ENCODE measurements at regions not wholly inside any gene's neighbourhood (a gene's known extent, or its start where the extent isn't known, plus 50 kb on each side); places are given as distances from the start of the nearest gene placed in this dataset.

DNA sequence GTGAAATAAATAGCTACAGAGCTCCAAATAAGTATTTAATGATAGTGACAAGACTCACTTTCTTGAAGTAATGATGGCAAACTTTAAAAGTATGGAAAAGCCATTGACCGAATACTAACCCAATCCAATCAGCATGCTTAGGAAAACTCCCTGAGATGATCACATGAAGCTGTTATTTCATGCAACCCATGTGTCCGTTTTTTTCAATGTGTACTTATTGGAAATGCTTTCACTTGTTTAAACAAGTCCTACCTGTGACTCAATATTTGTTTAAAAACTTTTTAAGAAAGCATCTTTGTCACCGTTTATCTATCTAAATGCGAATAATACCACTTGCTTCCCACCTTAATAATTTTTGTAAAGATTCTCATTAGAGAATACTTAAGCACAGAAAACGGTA lies 185.8 kb downstream of the NRIP1 start:
- no peak for DNase-seq (ENCODE audit: low read depth)
- no peak for TF ChIP-seq CTCF (conservative IDR thresholded peaks at IDR 0.05; ENCODE audit: low read depth, low read length)
- H3K4me3 ChIP-seq (ENCODE audit: low read length): no peak overlapping the region

DNA sequence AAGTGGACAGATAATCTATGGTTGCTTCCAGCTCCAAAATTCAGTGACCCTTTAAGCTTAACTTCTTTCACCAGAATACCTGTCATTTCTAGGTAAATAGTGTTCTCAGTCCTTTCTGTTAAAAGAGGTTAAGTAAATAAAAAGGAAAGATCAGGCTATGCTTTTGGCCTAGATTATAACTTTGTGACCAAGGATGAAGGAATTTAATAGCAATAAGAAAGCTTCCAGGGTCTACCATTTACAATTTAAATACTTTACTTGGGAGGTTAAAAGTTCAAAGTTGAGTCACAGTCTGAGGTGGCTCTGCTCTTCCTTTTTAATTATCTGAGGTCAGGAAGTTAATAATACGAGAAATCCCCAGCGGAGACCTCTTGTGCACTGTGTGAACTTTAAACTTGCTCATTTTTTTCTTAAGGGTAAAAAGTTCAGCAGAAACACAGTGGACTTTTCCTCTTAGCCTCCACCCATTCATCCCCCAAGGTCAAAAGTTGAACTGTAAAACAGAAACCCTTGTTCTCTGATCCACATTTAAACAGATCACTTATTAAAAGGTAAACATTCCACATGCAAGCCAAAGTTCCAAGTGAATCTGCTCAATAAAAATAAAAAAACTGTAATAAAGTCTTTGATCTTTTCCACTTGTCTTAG lies 187.1 kb downstream of the NRIP1 start:
- no peak overlapping the region for H3K4me3 ChIP-seq (ENCODE audit: low read length)
- TF ChIP-seq CTCF (conservative IDR thresholded peaks at IDR 0.05; ENCODE audit: low read depth, low read length): no peak
- DNase-seq (ENCODE audit: low read depth): no peak

DNA sequence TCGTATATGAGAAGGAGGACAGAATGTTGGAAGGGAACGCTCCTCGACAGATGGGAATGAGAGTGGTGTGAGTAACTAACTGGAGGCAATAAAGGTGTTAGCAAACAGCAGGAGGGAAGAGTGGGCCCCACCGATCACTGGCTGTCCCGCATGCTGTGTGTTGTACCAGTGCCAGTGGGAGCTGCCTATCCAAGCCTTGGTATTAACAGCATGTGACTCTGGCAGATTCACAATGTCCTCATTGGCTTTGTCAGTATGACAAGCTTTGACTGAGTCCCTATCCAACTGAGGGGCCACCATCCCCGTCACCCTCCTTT lies 188.3 kb downstream of the NRIP1 start:
- no peak for TF ChIP-seq CTCF (conservative IDR thresholded peaks at IDR 0.05; ENCODE audit: low read depth, low read length)
- no peak for DNase-seq (ENCODE audit: low read depth)
- H3K4me3 ChIP-seq (ENCODE audit: low read length): no peak overlapping the region

DNA sequence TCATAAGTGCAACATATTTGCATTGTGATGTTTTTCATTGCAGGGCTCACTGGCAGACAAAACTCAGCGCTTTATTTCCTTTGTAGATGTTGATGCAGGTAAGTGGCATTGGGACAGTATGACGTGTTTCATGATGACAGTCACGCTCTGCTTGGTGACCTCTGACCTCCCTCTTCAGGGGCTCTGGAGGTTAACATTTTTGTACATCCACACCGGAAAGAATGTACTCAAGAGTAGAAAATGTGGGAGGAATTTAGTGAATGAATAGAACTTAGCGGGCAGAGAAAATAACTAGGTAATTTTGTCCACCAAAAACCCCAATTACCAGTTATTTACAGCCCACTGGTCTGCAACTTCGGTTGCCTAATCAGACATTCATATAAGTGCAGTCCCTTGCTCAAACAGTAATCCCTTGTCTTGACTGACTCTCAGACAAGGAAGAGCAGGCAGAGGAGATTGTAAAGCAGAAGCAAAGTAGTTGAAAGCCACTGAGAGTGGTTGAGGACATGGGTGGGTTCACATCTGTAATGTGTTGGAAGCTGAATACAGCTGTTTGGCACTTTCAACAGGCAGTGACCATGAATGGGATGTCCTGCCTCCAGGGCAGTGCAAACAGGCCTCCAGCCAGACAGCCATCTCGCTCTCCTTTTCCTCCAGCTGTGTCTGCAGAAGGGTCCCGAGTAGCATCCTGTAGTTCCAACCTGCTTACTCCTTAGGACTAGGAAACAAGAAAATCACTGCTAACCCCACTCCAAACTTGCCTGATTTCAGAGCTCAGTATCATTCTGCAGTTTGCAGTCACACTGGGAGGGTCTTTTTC lies 188.9 kb downstream of the NRIP1 start:
- no peak for DNase-seq (ENCODE audit: low read depth)
- TF ChIP-seq CTCF (conservative IDR thresholded peaks at IDR 0.05; ENCODE audit: low read depth, low read length): no peak
- no peak overlapping the region for H3K4me3 ChIP-seq (ENCODE audit: low read length)

GRCh38 chr21:14875186-14875585 lies 189.6 kb downstream of the NRIP1 start:
- no peak for DNase-seq (ENCODE audit: low read depth)
- TF ChIP-seq CTCF (conservative IDR thresholded peaks at IDR 0.05; ENCODE audit: low read depth, low read length): no peak
- no peak overlapping the region for H3K4me3 ChIP-seq (ENCODE audit: low read length)

DNA sequence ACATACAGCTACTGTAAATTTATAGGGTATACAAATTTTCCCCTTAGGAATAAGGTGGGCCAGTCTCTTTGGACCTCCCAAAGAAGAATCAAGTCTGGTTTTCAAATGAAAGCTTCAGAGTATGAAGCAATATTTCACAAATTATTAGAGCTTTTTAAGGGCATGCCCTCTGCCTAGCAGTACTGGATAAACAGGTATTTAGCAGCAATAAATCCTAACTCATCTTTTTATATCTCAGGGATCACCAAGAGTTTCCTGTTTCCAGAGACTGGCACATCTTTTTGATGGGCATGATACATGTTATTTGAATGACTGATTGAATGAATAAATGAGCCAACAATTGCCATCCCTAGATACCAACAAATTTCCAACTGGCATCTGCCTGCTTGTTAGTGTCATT lies 190.4 kb downstream of the NRIP1 start:
- no peak for DNase-seq (ENCODE audit: low read depth)
- H3K4me3 ChIP-seq (ENCODE audit: low read length): no peak overlapping the region
- TF ChIP-seq CTCF (conservative IDR thresholded peaks at IDR 0.05; ENCODE audit: low read depth, low read length): no peak

DNA sequence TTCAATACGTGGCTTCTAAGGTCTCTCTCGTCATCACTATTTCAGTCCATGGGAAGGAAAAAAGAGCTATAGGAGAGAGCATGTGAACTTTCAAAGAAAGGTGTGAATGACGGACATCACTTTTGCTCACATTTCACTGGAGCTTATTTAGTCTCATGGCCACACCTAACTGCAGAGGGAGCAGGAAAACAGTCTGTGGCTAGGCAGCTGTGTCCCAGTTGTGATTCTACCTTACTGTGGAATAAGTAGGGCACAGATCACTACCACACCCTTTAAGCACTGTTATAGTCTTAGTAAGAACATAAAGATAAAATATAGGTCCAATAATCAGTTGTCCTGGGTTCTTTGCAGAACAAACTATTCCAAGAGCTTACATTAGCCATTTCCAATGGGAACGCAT lies 192.9 kb downstream of the NRIP1 start:
- H3K4me3 ChIP-seq (ENCODE audit: low read length): no peak overlapping the region
- no peak for TF ChIP-seq CTCF (conservative IDR thresholded peaks at IDR 0.05; ENCODE audit: low read depth, low read length)
- DNase-seq (ENCODE audit: low read depth): no peak
